SJCRH30 (cell line): ENCODE measurements at regions not wholly inside any gene's neighbourhood (a gene's known extent, or its start where the extent isn't known, plus 50 kb on each side); places are given as distances from the start of the nearest gene placed in this dataset.
"Not testable (repeated sequence)": the region's sequence is repeated elsewhere in the genome, so short reads cannot be mapped to it uniquely, and the experiment has no call there.

Experiments
- DNase-seq, 2 experiments: peaks; one replicate each; pipeline ENCODE4 v3.0.0-alpha.2; 2015 to 2020
- H3K27ac ChIP-seq: fragments of 250-450 bp; sonication (Bioruptor Pico); 2 replicates; pipeline ENCODE4 v1.5.1; 2020; ENCODE audit warnings: mild to moderate bottlenecking, moderate library complexity
- H3K27me3 ChIP-seq: fragments of 250-450 bp; sonication (Bioruptor Pico); 2 replicates; pipeline ENCODE4 v1.5.1; 2020; ENCODE audit warnings: mild to moderate bottlenecking, moderate library complexity
- H3K36me3 ChIP-seq: fragments of 250-450 bp; sonication (Bioruptor Pico); 2 replicates; pipeline ENCODE4 v1.5.1; 2020; ENCODE audit warnings: mild to moderate bottlenecking, moderate library complexity
- H3K4me1 ChIP-seq: fragments of 250-450 bp; sonication (Bioruptor Pico); 2 replicates; pipeline ENCODE4 v1.5.1; 2020; ENCODE audit warnings: mild to moderate bottlenecking, moderate library complexity
- H3K4me3 ChIP-seq: fragments of 250-450 bp; sonication (Bioruptor Pico); 2 replicates; pipeline ENCODE4 v1.5.1; 2020; ENCODE audit warnings: mild to moderate bottlenecking, moderate library complexity
- H3K9me3 ChIP-seq: fragments of 250-450 bp; sonication (Bioruptor Pico); replicated peaks from 2 replicates; pipeline ENCODE4 v1.5.1; 2020; ENCODE audit warnings: mild to moderate bottlenecking, moderate library complexity

DNA sequence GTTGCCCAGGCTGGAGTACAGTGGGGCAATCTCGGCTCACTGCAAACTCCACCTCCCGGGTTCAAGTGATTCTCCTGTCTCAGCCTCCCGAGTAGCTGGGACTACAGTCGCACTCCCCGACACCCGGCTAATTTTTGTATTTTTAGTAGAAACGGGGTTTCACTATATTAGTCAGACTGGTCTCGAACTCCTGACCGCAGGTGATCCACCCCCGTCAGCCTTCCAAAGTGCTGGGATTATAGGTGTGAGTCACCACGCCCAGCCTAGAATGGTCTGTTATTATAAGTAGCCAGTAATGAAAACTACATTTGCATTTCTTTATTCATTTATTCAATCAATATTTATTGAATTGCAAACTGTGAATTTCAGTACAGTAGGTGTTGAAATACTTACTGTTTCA is 72.6 kb upstream of the ABCA1 start:
- not testable (repeated sequence) for H3K36me3 ChIP-seq, H3K4me3 ChIP-seq, DNase-seq, H3K9me3 ChIP-seq, H3K27ac ChIP-seq, H3K4me1 ChIP-seq, H3K27me3 ChIP-seq

DNA sequence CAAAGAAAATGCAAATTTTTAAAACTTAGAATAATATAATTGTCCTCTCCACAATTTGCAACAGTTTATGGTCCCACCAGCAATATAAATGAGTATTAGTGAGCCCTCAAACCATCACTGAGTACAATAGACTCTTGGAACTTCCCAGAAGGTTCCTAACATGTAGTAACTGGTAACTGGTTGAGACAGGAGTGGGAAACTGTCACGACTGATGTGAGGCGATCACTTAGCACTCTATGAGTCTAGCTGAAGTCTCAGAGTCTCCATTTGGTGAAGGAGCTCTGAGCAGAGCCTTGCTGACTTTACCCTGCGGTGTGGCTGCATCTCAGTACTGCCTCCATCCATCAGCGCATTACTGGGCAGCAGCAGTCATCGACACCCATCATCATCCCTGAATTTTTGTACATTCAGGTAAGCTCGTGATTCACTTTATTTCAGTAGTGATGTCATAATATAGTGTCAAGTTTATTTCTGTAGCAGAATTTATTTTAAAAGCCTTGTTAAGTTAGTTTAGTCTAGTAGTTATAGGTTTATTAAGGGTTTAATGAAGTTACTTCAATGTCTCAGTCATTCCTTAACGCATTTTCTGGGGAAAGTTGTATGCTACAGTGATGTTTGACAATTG is 76.6 kb upstream of the ABCA1 start:
- H3K27me3 ChIP-seq: no peaks in the 10 kb centered on the region
- H3K36me3 ChIP-seq: no peaks in the 10 kb centered on the region
- H3K9me3 ChIP-seq: no peaks in the 10 kb centered on the region
- no peak overlapping the region for H3K4me3 ChIP-seq
- no peak for DNase-seq
- H3K4me1 ChIP-seq: no peaks in the 10 kb centered on the region
- no peak overlapping the region for H3K27ac ChIP-seq

DNA sequence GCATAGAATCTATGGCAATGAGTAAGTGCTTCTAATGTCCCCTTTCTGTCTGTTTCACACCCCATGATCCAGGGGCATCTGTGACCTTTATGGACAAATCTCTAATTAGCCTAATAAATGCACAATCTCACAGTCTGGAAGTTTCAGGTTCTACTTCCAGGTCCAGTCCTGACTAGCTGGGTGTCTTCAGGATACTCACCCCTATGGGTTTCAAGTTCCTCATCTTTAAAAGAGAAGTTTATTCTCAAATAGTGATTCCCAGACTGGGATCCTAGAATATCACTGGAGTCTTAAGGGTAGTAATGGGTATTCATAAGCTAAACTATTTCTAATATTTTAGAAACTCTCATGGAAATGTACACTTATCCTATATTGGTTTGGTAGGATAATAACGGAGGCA is 77.2 kb upstream of the ABCA1 start:
- Histone ChIP-seq H3K27me3 (no peaks in the 10 kb centered on the region), H3K27ac (no peak overlapping the region), H3K36me3 (no peaks in the 10 kb centered on the region), H3K9me3 (no peaks in the 10 kb centered on the region), H3K4me3 (no peak overlapping the region), H3K4me1 (no peaks in the 10 kb centered on the region)
- DNase-seq: no peak

DNA sequence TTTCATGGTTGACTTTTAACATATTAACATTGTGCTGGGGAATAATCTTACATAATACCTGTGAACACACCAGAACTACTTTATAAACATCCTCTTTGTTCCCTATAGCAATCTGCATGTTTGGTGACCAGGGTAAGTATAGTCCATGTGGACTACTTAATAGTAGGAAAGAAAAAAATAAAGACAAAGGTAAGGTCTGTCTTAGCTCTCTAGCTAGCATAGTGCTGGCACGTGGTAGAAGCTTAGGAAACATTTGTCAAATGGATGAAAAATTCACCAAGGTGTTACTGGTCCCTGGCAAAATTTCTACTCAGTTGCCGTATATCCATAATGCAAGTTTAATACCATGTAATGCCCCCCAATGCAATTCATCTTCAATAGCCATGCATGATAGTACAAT is 78.6 kb upstream of the ABCA1 start:
- no peaks in the 10 kb centered on the region for H3K36me3 ChIP-seq
- DNase-seq: no peak
- H3K27me3 ChIP-seq: no peaks in the 10 kb centered on the region
- no peaks in the 10 kb centered on the region for H3K9me3 ChIP-seq
- no peak overlapping the region for H3K27ac ChIP-seq
- H3K4me3 ChIP-seq: no peak overlapping the region
- no peaks in the 10 kb centered on the region for H3K4me1 ChIP-seq

DNA sequence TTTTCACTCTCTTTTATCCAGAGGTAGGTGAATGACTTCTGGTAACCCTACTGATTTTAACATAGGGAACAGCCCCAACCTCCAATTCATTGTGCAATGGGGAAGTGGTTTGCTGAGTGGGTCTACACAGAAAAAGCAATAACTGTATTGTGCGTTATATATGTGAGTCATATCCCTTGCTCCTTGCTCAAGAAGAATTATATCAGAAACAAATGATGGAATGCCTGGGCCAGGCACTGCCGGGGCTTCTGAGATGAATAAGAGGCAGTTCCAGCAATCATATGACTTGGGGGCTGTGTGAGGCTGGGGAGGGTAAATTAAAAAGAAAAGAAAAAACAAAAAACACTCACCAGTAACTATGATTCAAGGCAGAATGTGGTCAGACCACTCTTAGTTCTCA is 79.2 kb upstream of the ABCA1 start:
- no peaks in the 10 kb centered on the region for H3K9me3 ChIP-seq
- no peaks in the 10 kb centered on the region for H3K27me3 ChIP-seq
- H3K27ac ChIP-seq: no peak overlapping the region
- H3K36me3 ChIP-seq: no peaks in the 10 kb centered on the region
- no peaks in the 10 kb centered on the region for H3K4me1 ChIP-seq
- DNase-seq: no peak
- no peak overlapping the region for H3K4me3 ChIP-seq

DNA sequence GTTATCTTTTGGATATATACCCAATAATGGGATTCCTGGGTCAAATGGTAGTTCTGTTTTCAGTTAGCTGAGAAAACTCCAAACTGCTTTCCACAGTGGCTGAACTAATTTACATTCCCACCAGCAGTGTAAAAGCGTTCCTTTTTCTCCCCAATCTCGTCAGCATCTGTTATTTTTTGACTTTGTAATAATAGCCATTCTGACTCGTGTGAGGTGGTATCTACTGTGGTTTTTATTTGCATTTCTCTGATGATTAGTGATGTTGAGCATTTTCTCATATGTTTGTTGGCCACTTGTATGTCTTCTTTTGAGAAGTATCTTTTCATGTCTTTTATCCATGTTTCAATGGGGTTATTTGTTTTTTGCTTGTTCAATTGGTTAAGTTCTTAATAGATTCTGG is 82.1 kb upstream of the ABCA1 start:
- not testable (repeated sequence) for DNase-seq, H3K27me3 ChIP-seq, H3K4me1 ChIP-seq, H3K27ac ChIP-seq, H3K9me3 ChIP-seq, H3K4me3 ChIP-seq, H3K36me3 ChIP-seq

DNA sequence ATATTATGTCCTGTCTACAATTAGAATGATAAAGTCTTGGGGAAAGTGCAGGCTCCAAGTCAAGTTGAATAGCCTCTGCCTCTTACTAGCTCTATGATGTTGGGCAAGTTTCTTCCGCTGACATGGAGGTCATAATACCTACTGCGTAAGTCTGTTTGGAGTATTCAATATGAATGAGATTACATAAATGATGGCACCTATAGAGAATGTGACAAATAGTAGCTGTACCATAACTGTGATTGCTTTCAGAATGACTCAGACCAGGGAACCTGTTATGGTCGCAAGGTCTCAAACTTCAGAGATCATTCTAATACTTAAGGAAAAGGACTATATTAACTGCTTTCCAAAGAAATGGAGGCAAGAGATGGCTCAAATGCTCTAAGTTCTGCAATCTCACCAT is 94.0 kb upstream of the ABCA1 start:
- Histone ChIP-seq H3K4me1 (no peaks in the 10 kb centered on the region), H3K27ac (no peak overlapping the region), H3K36me3 (no peaks in the 10 kb centered on the region), H3K4me3 (no peak overlapping the region), H3K9me3 (no peaks in the 10 kb centered on the region), H3K27me3 (no peaks in the 10 kb centered on the region)
- no peak for DNase-seq

DNA sequence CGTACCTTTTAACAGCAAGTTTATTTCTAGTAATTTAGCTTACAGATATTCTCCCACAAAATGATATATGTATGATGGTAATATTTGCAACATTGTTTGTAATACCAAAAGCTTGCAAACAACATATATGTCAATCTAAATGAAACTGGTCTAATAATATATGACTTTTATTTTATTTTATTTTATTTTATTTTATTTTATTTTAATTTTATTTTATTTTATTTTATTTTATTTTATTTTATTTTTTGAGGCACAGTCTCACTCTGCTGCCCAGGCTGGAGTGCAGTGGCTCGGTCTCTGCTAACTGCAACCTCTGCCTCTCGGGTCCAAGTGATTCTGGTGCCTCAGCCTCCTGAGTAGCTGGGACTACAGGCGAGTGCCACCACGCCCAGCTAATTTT is 94.6 kb upstream of the ABCA1 start:
- not testable (repeated sequence) for H3K4me1 ChIP-seq, H3K4me3 ChIP-seq, DNase-seq, H3K27ac ChIP-seq, H3K36me3 ChIP-seq, H3K27me3 ChIP-seq, H3K9me3 ChIP-seq

DNA sequence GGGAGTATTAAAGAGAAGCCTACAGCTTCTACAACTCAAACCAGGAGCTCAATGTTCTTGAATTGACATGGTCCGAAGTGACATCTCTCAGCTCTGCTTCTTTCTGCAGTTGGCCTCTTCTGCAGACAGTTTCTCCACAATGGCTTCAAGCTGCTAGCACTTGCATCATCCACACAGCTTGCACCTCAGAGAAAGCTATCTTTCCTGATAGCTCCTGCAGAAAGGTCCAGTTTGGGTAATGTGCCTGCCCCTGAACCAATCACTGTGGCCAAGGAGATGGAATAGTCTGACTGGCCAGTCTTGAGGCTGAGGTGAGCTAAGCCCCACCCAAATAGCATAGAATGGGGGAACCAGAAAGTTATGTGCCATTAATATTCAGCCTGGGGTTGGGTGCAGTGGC is 95.8 kb upstream of the ABCA1 start:
- no peak overlapping the region for H3K27ac ChIP-seq
- H3K36me3 ChIP-seq: no peaks in the 10 kb centered on the region
- H3K9me3 ChIP-seq: no peaks in the 10 kb centered on the region
- H3K27me3 ChIP-seq: no peaks in the 10 kb centered on the region
- no peak overlapping the region for H3K4me3 ChIP-seq
- no peak for DNase-seq
- H3K4me1 ChIP-seq: no peaks in the 10 kb centered on the region

DNA sequence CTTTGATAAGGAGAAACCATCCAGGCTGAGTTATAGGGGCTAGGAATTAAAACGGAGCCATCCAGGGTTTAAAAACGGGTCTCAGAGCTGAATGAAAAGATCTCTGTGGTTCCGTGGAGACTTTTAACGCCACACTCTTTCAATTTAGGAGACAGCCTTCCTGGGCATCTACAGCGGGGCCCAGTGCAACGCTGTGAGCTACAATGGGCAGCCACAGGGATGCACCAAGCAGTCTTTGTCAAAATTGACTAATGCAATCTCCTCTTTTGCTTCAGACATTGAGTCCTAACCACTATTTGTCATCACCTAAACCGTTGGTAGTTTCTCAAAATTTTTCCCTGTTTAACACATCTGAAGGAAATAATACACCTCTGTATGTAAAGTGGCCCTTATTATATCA is 96.6 kb upstream of the ABCA1 start:
- DNase-seq: no peak
- Histone ChIP-seq H3K27ac (no peak overlapping the region), H3K27me3 (no peaks in the 10 kb centered on the region), H3K9me3 (no peaks in the 10 kb centered on the region), H3K4me3 (no peak overlapping the region), H3K36me3 (no peaks in the 10 kb centered on the region), H3K4me1 (no peaks in the 10 kb centered on the region)

DNA sequence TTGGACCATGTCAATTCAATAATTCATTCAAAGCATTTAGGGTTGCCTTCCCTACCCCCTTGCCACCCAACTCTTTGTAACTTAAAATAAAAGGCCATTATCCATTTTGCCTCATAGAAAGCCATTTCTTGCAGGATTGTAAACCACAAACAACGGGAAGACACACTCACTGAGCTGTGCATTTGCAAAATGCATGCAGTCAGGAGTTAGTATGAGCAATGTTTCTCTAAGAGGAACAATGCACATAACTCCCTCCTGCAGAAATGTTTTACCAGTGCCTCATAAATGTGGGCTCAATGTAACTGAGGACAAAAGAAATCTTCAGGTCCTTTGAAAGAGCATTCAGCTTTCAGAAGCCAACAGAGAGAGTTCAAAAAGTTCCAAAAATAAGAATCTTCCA is 98.5 kb upstream of the ABCA1 start:
- no peak for DNase-seq
- Histone ChIP-seq H3K4me3 (no peak overlapping the region), H3K9me3 (no peaks in the 10 kb centered on the region), H3K27me3 (no peaks in the 10 kb centered on the region), H3K4me1 (no peaks in the 10 kb centered on the region), H3K27ac (no peak overlapping the region), H3K36me3 (no peaks in the 10 kb centered on the region)

DNA sequence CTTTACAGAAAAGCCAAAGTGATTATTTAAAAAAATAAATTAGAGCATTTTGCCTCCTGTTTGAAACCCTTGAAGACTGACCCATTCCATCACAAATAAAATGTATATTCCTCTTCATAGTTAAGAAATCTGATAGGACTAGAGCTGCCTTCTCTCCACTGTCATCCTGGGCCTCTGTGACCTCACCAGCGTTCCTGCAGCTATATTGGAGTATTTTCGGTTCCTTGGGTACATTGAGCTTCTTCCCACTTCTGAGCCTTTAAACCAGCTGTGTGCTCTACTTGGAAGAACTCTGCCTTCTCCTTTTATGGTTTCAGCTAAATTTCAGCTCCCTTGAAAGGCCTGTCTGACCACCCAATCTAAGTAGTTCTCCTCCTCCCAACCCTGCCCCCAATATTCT is 99.1 kb upstream of the ABCA1 start:
- Histone ChIP-seq H3K36me3 (no peaks in the 10 kb centered on the region), H3K27me3 (no peaks in the 10 kb centered on the region), H3K4me3 (no peak overlapping the region), H3K9me3 (no peaks in the 10 kb centered on the region), H3K27ac (no peak overlapping the region), H3K4me1 (no peaks in the 10 kb centered on the region)
- DNase-seq: no peak

DNA sequence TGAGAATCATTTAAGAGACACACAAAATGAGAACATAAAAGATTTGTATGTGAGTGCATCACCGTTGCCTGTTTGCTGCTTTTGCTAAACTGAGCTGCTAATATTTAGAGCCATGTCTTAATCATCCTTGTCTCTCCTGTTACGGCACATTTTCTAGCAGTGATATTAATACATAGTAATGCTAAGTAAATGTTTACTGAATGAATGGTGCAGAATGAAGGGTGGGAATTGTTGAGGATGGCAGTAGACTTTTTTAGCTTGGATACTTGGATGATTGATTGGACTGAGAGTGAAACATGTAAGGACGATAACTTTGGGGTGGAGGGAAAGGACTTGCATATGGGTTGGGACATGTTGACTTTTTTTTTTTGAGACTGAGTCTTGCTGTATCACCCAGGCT is 102.3 kb upstream of the ABCA1 start:
- Histone ChIP-seq H3K4me1 (no peaks in the 10 kb centered on the region), H3K36me3 (no peaks in the 10 kb centered on the region), H3K27ac (no peak overlapping the region), H3K27me3 (no peaks in the 10 kb centered on the region), H3K4me3 (no peak overlapping the region), H3K9me3 (no peaks in the 10 kb centered on the region)
- no peak for DNase-seq

DNA sequence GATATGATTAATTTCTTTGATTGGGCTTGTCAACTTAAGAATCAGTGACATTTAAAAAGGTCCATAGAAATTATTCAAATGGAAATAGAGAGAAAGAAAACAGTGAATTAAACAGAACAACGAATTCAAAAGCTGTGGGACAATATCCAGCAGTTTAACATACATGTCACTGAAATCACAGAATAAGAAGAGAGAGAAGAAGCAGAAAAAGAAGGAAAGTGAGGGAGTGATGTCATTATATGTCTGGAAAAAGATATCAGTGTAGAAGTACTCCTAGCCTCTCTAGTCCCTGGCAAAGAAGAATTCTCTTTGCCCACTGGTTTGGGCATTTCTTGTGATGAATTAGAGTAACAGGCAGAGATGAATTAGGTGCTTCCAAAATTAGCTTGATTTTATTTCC is 109.2 kb upstream of the ABCA1 start:
- Histone ChIP-seq H3K4me1 (no peaks in the 10 kb centered on the region), H3K36me3 (no peaks in the 10 kb centered on the region), H3K4me3 (no peak overlapping the region), H3K27ac (no peak overlapping the region), H3K27me3 (no peaks in the 10 kb centered on the region; the same call in 1 of the 2 replicates), H3K9me3 (0 out of 2 replicates have a peak, but pooled peaks cover 3% of the 10 kb centered on the region)
- DNase-seq: no peak

DNA sequence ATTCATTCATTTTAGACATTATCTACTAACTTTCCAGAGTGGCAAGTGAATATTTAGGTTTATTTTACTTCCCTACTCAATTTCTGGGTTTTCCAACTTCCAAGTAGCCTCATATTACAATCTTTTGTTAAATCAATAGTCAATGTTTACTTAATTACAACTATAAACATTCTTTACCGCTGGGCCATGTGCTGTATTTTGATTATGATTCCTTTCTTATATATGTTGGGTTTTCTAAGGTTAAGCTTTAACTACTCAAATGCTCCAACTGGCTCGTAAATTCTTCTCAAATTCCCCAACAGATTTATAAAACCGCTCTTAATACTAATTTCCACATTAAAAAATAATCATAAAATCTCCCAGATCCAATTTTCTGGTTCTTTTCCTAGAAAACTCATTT is 110.1 kb upstream of the ABCA1 start:
- H3K9me3 ChIP-seq: 0 out of 2 replicates have a peak, but pooled peaks cover 3% of the 10 kb centered on the region
- H3K36me3 ChIP-seq: no peaks in the 10 kb centered on the region
- H3K27ac ChIP-seq: no peak overlapping the region
- no peak overlapping the region for H3K4me3 ChIP-seq
- no peaks in the 10 kb centered on the region for H3K4me1 ChIP-seq
- no peaks in the 10 kb centered on the region; the same call in 1 of the 2 replicates for H3K27me3 ChIP-seq
- no peak for DNase-seq

DNA sequence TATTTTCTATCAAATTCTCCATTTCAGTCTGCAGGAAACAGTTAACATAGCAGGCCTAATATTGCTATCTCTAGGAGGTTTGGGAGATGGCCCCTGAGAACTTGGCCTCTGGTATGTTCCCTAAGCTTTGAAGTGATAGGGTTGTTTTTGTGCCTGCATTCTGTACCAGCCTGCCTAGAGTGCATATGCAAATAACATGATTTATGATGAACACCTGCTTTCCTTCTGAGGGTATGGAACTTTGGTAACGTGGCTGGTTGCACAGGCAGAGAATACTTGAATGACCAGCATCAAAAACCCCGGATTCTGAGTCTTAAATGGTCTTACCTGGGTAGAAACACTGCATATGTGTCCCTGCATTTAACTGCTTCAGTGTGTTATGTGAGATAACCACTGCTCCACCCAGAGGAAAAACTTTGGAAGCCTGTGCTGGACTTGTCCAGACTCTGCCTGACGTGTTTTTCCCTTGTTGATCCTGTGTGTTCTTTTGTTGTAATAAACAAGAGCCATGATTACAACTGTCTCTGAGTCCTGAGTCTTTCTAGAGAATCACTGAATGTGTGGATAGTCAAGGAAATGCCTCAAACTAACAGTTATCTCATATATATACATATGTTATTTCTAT is 111.3 kb upstream of the ABCA1 start:
- Histone ChIP-seq H3K9me3 (0 out of 2 replicates have a peak, but pooled peaks cover 3% of the 10 kb centered on the region), H3K36me3 (no peaks in the 10 kb centered on the region), H3K27me3 (no peaks in the 10 kb centered on the region; the same call in 1 of the 2 replicates), H3K27ac (no peak overlapping the region), H3K4me3 (no peak overlapping the region), H3K4me1 (no peaks in the 10 kb centered on the region)
- no peak for DNase-seq
